ENCODE measurements at regions not wholly inside any gene's neighbourhood (a gene's known extent, or its start where the extent isn't known, plus 50 kb on each side); places are given as distances from the start of the nearest gene placed in this dataset.

DNA sequence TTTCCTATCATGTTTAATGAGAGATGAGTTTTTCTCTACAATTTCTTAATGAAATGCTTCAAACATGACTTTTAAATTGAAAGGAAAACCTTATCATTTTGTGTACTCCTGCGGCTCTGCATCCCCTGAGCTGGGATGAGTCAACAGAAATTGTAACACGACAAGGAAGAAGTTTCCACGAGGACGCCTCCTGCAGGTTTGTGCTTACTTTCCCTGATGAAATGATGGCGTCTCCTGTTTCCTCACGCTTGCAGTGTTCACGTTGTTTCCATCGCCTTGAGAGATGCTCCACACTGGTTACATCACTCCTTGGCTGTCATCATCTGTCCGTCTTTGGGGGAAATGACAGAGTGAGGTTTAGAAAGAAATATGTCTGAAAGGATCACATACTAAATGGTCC is 233.7 kb upstream of the ZFP64 start:
- TF ChIP-seq CTCF (IDR thresholded peaks at IDR 0.05) (no peak), POLR2A (IDR thresholded peaks at IDR 0.05) (no peak), POLR2AphosphoS5 (IDR thresholded peaks at IDR 0.05) (no peak)

Measured in prostate gland (tissue), 2 donors.